Hepatocyte (in vitro differentiated cells): ENCODE measurements at regions not wholly inside any gene's neighbourhood (a gene's known extent, or its start where the extent isn't known, plus 50 kb on each side); places are given as distances from the start of the nearest gene placed in this dataset.

Source experiments
- CTCF ChIP-seq: fragments of 200-600 bp; sonication (generic); IDR thresholded peaks from 2 replicates; pipeline ENCODE4 v1.5.1; 2016; ENCODE audit warnings: antibody characterized with exemption, mild to moderate bottlenecking; ENCODE audit not compliant: poor library complexity
- EZH2 ChIP-seq: fragments of 200-600 bp; sonication (generic); IDR thresholded peaks from 2 replicates; pipeline ENCODE4 v1.6.1; 2016; ENCODE audit warnings: antibody characterized with exemption, mild to moderate bottlenecking, borderline replicate concordance
- EZH2phosphoT487 ChIP-seq: fragments of 200-600 bp; sonication (generic); IDR thresholded peaks from one replicate; pipeline ENCODE4 v1.6.1; 2018; ENCODE audit warnings: antibody characterized with exemption, mild to moderate bottlenecking, low read depth, moderate library complexity; ENCODE audit not compliant: unreplicated experiment, severe bottlenecking

GRCh38 chr20:4548552-4548951 is 137.7 kb upstream of the PRNP start:
- no peak for TF ChIP-seq CTCF
- no peak for TF ChIP-seq EZH2phosphoT487
- TF ChIP-seq EZH2 = no peak
